ENCODE measurements at regions not wholly inside any gene's neighbourhood (a gene's known extent, or its start where the extent isn't known, plus 50 kb on each side); places are given as distances from the start of the nearest gene placed in this dataset.
A peak's percentile ranks its signal among the peaks of the same experiment; 100 is the strongest.

GRCh38 chr12:14279845-14280244, 85.6 kb upstream of the ATF7IP start:
- H3K36me3 Mint-ChIP-seq (ENCODE audit: low read depth): peaks cover 4% of the 10 kb centered on the region; the same call in 1 of the 2 replicates
- H3K27ac Mint-ChIP-seq: no peak overlapping the region
- DNase-seq: no peak
- no peak for TF ChIP-seq CTCF (IDR thresholded peaks at IDR 0.05)
- H3K4me1 Mint-ChIP-seq (ENCODE audit: low read depth): peaks cover 20% of the 10 kb centered on the region
- H3K27me3 Mint-ChIP-seq (ENCODE audit: insufficient read depth): peaks cover 3% of the 10 kb centered on the region; the same call in 1 of the 2 replicates
- H3K9me3 Mint-ChIP-seq: peaks cover 3% of the 10 kb centered on the region; the same call in 1 of the 2 replicates
- H3K4me3 Mint-ChIP-seq: no peak overlapping the region

- no peak overlapping the region for H3K27ac Mint-ChIP-seq
- H3K4me3 Mint-ChIP-seq: no peak overlapping the region
- TF ChIP-seq CTCF (IDR thresholded peaks at IDR 0.05): no peak
- DNase-seq: no peak
- H3K27me3 Mint-ChIP-seq (ENCODE audit: insufficient read depth): peaks cover 3% of the 10 kb centered on the region; the same call in 1 of the 2 replicates
- H3K9me3 Mint-ChIP-seq: no peaks in the 10 kb centered on the region
- H3K4me1 Mint-ChIP-seq (ENCODE audit: low read depth): peaks cover 16% of the 10 kb centered on the region
- H3K36me3 Mint-ChIP-seq (ENCODE audit: low read depth): no peaks in the 10 kb centered on the region; the same call in 1 of the 2 replicates
These were observed 84.6 kb upstream of the ATF7IP start for GRCh38 chr12:14280921-14281320.

- H3K27ac Mint-ChIP-seq: no peak overlapping the region
- H3K36me3 Mint-ChIP-seq (ENCODE audit: low read depth): no peaks in the 10 kb centered on the region; the same call in 1 of the 2 replicates
- no peaks in the 10 kb centered on the region for H3K9me3 Mint-ChIP-seq
- TF ChIP-seq CTCF (IDR thresholded peaks at IDR 0.05): no peak
- H3K4me1 Mint-ChIP-seq (ENCODE audit: low read depth): peaks cover 14% of the 10 kb centered on the region
- peaks cover 3% of the 10 kb centered on the region; the same call in 1 of the 2 replicates for H3K27me3 Mint-ChIP-seq (ENCODE audit: insufficient read depth)
- H3K4me3 Mint-ChIP-seq: no peak overlapping the region
- DNase-seq: no peak
These were observed 83.9 kb upstream of the ATF7IP start for GRCh38 chr12:14281539-14281938.

GRCh38 chr12:14283489-14284144, 81.9 kb upstream of the ATF7IP start:
- no peak for DNase-seq
- Mint-ChIP-seq H3K27ac (peak overlapping the region; percentile 41), H3K36me3 (ENCODE audit: low read depth) (no peaks in the 10 kb centered on the region; the same call in 1 of the 2 replicates), H3K4me1 (ENCODE audit: low read depth) (peaks cover 14% of the 10 kb centered on the region), H3K27me3 (ENCODE audit: insufficient read depth) (no peaks in the 10 kb centered on the region), H3K4me3 (peak overlapping the region; percentile 3; the same call in 1 of the 2 replicates), H3K9me3 (no peaks in the 10 kb centered on the region)
- TF ChIP-seq CTCF (IDR thresholded peaks at IDR 0.05): no peak

- H3K4me1 Mint-ChIP-seq (ENCODE audit: low read depth): peaks cover 14% of the 10 kb centered on the region
- TF ChIP-seq CTCF (IDR thresholded peaks at IDR 0.05): no peak
- peaks cover 6% of the 10 kb centered on the region; the same call in 1 of the 2 replicates for H3K9me3 Mint-ChIP-seq
- no peak overlapping the region; the same call in 1 of the 2 replicates for H3K27ac Mint-ChIP-seq
- no peaks in the 10 kb centered on the region; the same call in 1 of the 2 replicates for H3K36me3 Mint-ChIP-seq (ENCODE audit: low read depth)
- H3K4me3 Mint-ChIP-seq: no peak overlapping the region
- H3K27me3 Mint-ChIP-seq (ENCODE audit: insufficient read depth): no peaks in the 10 kb centered on the region
- DNase-seq: no peak
These were observed 81.2 kb upstream of the ATF7IP start for GRCh38 chr12:14284184-14284722.

Data from HFFc6 (cell line).